Hepatocyte (in vitro differentiated cells): ENCODE measurements at regions not wholly inside any gene's neighbourhood (a gene's known extent, or its start where the extent isn't known, plus 50 kb on each side); places are given as distances from the start of the nearest gene placed in this dataset.

ENCODE experiments used
- CTCF ChIP-seq: fragments of 200-600 bp; sonication (generic); IDR thresholded peaks from 2 replicates; pipeline ENCODE4 v1.5.1; 2016; ENCODE audit warnings: antibody characterized with exemption, mild to moderate bottlenecking; ENCODE audit not compliant: poor library complexity
- EZH2 ChIP-seq: fragments of 200-600 bp; sonication (generic); IDR thresholded peaks from 2 replicates; pipeline ENCODE4 v1.6.1; 2016; ENCODE audit warnings: antibody characterized with exemption, mild to moderate bottlenecking, borderline replicate concordance
- EZH2phosphoT487 ChIP-seq: fragments of 200-600 bp; sonication (generic); IDR thresholded peaks from one replicate; pipeline ENCODE4 v1.6.1; 2018; ENCODE audit warnings: antibody characterized with exemption, mild to moderate bottlenecking, low read depth, moderate library complexity; ENCODE audit not compliant: unreplicated experiment, severe bottlenecking

GRCh38 chr9:100880284-100880683 lies 148.2 kb upstream of the PLPPR1 start:
- TF ChIP-seq CTCF (no peak), EZH2 (no peak), EZH2phosphoT487 (no peak)
